ENCODE measurements at regions not wholly inside any gene's neighbourhood (a gene's known extent, or its start where the extent isn't known, plus 50 kb on each side); places are given as distances from the start of the nearest gene placed in this dataset.

DNA sequence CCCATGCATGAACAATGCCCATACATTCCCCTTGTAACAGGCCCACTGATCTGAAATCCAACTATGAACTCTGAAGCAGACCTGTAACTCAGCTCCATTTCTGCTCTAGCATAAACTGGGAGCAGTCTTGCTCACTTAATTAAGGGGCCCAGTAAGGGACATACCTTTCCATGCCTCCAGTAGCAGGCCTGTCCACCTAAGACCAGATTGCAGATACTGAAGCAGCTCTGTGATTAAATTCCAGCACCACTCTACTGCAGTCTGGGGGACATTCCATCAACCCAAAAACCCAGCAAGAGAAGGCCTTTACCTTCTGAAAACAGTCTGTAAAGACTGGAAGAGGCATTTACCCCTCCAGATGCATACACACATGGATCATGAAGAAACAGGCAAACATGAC, 162.0 kb upstream of the NEIL3 start:
- Mint-ChIP-seq H3K4me3 (no peak overlapping the region), H3K36me3 (ENCODE audit: low read depth) (no peaks in the 10 kb centered on the region), H3K9me3 (no peaks in the 10 kb centered on the region), H3K27ac (no peak overlapping the region), H3K27me3 (no peaks in the 10 kb centered on the region), H3K4me1 (ENCODE audit: low read depth) (no peaks in the 10 kb centered on the region)
- intact Hi-C loops (cut with micrococcal nuclease) = no loop called here

DNA sequence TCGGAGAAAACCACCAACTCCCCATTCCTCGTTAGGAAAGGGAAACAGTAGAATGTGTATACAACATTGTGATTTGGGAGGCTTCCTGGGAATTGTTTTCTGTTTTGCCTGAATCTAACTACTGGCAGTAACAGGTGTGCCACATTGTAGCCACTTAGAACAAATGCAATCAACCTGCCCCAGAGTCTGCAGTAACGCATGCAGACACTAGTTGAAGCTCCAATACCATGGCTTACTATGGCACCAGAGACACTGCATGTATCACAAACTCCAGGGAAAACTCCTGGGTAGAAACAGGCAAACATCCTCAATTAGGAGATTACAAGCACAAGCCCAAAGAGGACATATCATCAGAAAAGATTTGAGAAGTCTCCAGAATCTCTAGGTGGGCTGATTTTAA, 154.2 kb upstream of the NEIL3 start:
- Mint-ChIP-seq H3K36me3 (ENCODE audit: low read depth) (no peaks in the 10 kb centered on the region), H3K9me3 (no peaks in the 10 kb centered on the region), H3K27ac (no peak overlapping the region), H3K4me3 (no peak overlapping the region), H3K4me1 (ENCODE audit: low read depth) (no peaks in the 10 kb centered on the region), H3K27me3 (no peaks in the 10 kb centered on the region)
- intact Hi-C loops (cut with micrococcal nuclease) = no loop called here

DNA sequence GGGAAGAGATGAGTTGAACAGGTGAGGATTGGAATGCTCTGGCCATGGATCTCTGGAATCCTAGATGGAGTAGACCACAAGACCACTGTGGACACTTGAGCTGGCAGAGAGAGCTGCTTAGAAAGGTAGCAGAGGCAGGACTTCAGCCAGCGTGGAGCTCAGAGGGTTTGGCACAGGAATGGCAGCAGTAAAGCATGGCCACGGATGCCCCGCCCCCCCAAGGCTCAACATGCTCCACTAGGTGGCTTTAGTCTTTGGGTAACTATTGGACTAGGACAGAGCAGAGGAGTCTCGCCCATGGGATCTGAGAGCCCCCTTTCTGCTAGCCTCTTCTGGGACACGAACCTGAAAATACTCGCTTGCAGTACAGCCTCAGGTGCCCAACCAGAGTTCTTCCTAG, 150.1 kb upstream of the NEIL3 start:
- intact Hi-C loops (cut with micrococcal nuclease) = no loop called here
- Mint-ChIP-seq H3K9me3 (no peaks in the 10 kb centered on the region), H3K4me3 (no peak overlapping the region), H3K27ac (no peak overlapping the region), H3K27me3 (no peaks in the 10 kb centered on the region), H3K4me1 (ENCODE audit: low read depth) (no peaks in the 10 kb centered on the region), H3K36me3 (ENCODE audit: low read depth) (no peaks in the 10 kb centered on the region)

DNA sequence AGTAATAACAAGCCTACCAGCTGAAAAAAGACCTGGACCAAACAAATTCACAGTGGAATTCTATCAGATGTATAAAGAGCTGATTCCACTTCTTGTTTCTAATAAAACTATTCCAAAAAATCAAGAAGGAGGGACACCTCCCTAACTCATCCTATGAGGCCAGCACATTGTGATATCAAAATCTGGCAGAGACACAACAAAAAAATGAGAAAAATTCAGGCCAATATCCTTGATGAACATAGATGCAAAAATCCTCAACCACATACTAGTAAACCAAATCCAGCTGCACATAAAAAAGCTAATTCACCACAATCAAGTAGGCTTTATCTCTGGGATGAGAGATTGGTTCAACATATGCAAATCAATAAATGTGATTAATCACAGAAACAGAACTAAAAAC, 147.9 kb upstream of the NEIL3 start:
- Mint-ChIP-seq H3K36me3 (ENCODE audit: low read depth) (no peaks in the 10 kb centered on the region), H3K9me3 (no peaks in the 10 kb centered on the region), H3K27ac (no peak overlapping the region), H3K4me1 (ENCODE audit: low read depth) (no peaks in the 10 kb centered on the region), H3K27me3 (no peaks in the 10 kb centered on the region), H3K4me3 (no peak overlapping the region)
- intact Hi-C loops (cut with micrococcal nuclease) = no loop called here

DNA sequence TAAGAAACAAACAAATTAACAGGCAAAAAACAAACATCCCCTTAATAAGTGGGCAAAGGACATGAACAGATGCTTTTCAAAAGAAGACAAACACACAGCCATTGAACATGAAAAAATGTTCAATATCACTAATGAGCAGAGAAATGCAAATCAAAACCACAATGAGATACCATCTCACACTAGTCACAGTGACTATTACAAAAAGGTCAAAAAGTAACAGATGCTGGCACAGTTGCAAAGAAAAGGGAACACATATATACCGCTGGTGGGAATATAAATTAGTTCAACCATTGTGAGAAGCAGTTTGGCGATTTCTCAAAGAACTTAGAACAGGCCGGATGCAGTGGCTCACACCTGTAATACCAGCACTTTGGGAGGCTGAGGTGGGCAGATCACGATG, 146.1 kb upstream of the NEIL3 start:
- Mint-ChIP-seq H3K9me3 (no peaks in the 10 kb centered on the region), H3K4me1 (ENCODE audit: low read depth) (no peaks in the 10 kb centered on the region), H3K27ac (no peak overlapping the region), H3K27me3 (no peaks in the 10 kb centered on the region), H3K4me3 (no peak overlapping the region), H3K36me3 (ENCODE audit: low read depth) (no peaks in the 10 kb centered on the region)
- intact Hi-C loops (cut with micrococcal nuclease) = no loop called here

DNA sequence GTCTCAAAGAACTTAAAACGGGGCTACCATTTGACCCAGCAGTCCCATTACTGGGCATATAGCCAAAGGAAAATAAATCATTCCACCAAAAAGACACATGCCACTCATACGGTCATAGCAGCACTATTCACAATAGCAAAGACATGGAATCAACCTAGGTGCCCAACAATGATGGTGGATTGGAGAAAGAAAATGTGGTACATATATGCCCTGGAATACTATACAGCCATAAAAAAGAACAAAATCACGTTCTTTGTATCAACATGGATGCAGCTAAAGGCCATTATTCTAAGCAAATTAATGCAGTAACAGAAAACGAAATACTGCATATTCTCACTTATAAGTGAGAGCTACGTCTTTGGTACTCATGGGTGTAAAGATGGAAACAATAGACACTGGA, 138.1 kb upstream of the NEIL3 start:
- no peak overlapping the region for H3K27ac Mint-ChIP-seq
- intact Hi-C loops (cut with micrococcal nuclease) = no loop called here
- H3K27me3 Mint-ChIP-seq = no peaks in the 10 kb centered on the region
- H3K4me3 Mint-ChIP-seq = no peak overlapping the region
- no peaks in the 10 kb centered on the region for H3K4me1 Mint-ChIP-seq (ENCODE audit: low read depth)
- H3K9me3 Mint-ChIP-seq = no peaks in the 10 kb centered on the region
- H3K36me3 Mint-ChIP-seq (ENCODE audit: low read depth) = no peaks in the 10 kb centered on the region

DNA sequence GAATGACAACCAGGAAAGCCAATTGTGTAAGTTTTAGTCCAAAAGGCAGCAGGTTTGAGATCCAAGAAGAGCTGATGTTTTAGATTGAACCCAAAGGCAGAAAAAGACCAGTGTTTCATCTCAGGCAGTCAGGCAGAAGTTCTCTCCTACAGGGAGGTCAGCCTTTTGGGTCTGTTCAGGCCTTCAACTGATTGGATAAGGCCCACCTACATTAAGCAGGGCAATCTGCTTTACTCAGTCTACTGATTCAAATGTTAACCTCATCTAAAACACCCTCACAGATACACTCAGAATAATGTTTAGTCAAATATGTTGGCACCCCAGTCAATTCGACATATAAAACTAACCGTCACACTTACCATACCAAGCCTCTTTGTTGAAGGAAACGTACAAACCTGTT, 134.2 kb upstream of the NEIL3 start:
- no peaks in the 10 kb centered on the region for H3K4me1 Mint-ChIP-seq (ENCODE audit: low read depth)
- no peak overlapping the region for H3K27ac Mint-ChIP-seq
- H3K4me3 Mint-ChIP-seq = no peak overlapping the region
- H3K27me3 Mint-ChIP-seq = no peaks in the 10 kb centered on the region
- no peaks in the 10 kb centered on the region for H3K9me3 Mint-ChIP-seq
- intact Hi-C loops (cut with micrococcal nuclease) = no loop called here
- no peaks in the 10 kb centered on the region for H3K36me3 Mint-ChIP-seq (ENCODE audit: low read depth)

DNA sequence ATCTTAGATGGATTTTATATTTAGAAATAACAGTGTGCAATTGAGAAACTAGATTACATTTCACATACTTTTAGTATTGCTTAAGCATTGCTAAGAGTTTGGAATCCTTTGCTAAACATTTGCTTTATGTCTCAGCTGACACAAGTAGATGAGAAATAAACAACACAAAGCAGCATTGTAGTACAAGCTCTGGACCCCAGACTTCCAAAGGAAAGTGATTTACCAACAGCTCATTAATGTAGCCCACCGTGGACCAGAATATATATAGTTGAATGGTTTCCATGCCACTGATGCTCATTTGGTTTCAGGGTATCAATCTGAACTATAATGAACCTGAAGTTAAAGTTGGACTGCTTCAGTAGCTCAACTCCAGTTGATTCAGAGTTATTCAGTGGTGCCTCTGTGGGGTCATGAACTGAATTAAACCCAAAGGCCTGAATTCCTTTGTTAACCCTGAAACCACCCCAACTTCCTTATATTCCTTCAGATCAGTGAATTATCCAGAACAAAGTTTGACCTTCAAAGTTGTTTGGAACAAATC, 132.1 kb upstream of the NEIL3 start:
- H3K9me3 Mint-ChIP-seq = no peaks in the 10 kb centered on the region
- H3K4me1 Mint-ChIP-seq (ENCODE audit: low read depth) = no peaks in the 10 kb centered on the region
- no peaks in the 10 kb centered on the region for H3K36me3 Mint-ChIP-seq (ENCODE audit: low read depth)
- H3K27me3 Mint-ChIP-seq = no peaks in the 10 kb centered on the region
- intact Hi-C loops (cut with micrococcal nuclease) = no loop called here
- H3K27ac Mint-ChIP-seq = no peak overlapping the region
- no peak overlapping the region for H3K4me3 Mint-ChIP-seq

DNA sequence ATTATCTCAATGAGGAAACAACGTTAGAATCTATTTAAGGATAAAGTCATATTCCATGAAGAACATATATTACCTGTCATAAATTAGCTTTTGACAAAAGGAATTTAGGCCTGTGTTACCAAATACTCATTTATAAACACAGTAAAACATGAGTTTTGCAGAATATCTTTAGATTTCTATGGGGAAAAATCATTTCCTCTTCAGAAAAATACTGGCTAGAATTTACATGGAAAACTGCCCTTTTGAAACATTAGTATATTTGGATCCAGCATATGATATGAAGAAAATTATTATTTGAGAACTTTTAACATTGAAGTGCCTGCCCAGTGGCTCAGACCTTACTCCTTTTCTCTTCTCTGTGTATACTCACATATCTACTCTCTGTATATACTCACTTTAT, 131.4 kb upstream of the NEIL3 start:
- Mint-ChIP-seq H3K4me1 (ENCODE audit: low read depth) (no peaks in the 10 kb centered on the region), H3K9me3 (no peaks in the 10 kb centered on the region), H3K36me3 (ENCODE audit: low read depth) (no peaks in the 10 kb centered on the region), H3K27me3 (no peaks in the 10 kb centered on the region), H3K4me3 (no peak overlapping the region), H3K27ac (no peak overlapping the region)
- intact Hi-C loops (cut with micrococcal nuclease) = no loop called here

DNA sequence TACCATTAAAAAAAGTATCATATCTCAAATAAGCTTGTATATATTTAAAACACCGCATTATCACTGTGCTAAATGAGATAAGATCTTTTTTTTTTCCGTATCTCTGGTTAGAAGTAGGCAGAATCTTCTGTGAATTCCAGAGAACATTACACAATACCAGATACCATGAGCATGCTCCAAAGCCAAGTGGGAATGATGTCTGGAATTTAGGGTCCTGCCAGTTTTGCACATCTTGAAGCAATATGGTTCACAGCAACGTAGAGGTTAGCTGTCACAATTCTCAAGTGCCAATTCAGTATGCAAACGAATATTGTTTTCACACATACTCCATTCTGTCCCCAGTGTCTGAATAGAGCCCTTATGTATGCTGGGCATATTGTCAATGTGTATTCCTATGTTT, 127.5 kb upstream of the NEIL3 start:
- Mint-ChIP-seq H3K27ac (no peak overlapping the region), H3K9me3 (no peaks in the 10 kb centered on the region), H3K4me1 (ENCODE audit: low read depth) (no peaks in the 10 kb centered on the region), H3K36me3 (ENCODE audit: low read depth) (no peaks in the 10 kb centered on the region), H3K4me3 (no peak overlapping the region), H3K27me3 (no peaks in the 10 kb centered on the region)
- intact Hi-C loops (cut with micrococcal nuclease) = no loop called here

DNA sequence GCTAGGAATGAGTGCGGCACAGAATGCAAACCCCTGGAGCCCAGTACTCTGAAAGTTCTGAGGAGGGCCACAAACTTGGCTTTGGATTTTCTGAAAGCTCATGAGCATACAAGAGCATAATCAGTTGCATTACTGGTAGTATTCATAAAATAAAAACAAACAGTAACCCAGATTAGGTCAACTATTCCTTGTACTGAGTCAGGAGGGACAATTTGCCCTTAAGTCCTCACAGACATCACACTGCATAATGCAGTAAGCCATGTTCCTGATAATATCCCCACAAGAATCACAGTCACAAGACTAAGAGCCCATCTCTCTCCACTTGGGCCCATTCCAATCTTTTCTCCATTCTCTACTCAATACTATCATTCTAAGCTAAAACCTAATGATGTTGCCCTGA, 126.9 kb upstream of the NEIL3 start:
- H3K27me3 Mint-ChIP-seq = no peaks in the 10 kb centered on the region
- H3K36me3 Mint-ChIP-seq (ENCODE audit: low read depth) = no peaks in the 10 kb centered on the region
- no peak overlapping the region for H3K27ac Mint-ChIP-seq
- H3K4me1 Mint-ChIP-seq (ENCODE audit: low read depth) = no peaks in the 10 kb centered on the region
- intact Hi-C loops (cut with micrococcal nuclease) = no loop called here
- H3K4me3 Mint-ChIP-seq = no peak overlapping the region
- no peaks in the 10 kb centered on the region for H3K9me3 Mint-ChIP-seq

DNA sequence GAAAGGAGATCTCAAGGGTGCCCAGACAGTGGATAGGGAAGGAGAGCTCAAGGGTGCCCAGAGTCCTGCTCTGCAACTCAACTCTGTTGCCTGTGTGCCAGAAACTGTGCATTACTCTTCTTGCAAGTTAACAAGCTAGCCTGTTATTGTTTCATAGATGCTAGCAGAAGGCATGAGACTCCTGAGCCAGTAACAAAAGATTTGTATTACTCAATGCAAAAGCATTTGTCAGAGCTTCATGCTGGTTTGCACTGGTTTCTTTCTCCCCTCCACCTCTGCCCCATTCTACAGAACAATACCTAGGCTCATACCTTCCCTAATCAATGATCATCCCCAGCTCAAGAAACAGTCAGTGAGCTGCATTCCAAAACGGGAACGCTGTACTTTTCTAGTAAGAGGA, 124.5 kb upstream of the NEIL3 start:
- Mint-ChIP-seq H3K4me3 (no peak overlapping the region), H3K9me3 (no peaks in the 10 kb centered on the region), H3K36me3 (ENCODE audit: low read depth) (no peaks in the 10 kb centered on the region), H3K27ac (no peak overlapping the region), H3K27me3 (no peaks in the 10 kb centered on the region), H3K4me1 (ENCODE audit: low read depth) (no peaks in the 10 kb centered on the region)
- intact Hi-C loops (cut with micrococcal nuclease) = no loop called here

DNA sequence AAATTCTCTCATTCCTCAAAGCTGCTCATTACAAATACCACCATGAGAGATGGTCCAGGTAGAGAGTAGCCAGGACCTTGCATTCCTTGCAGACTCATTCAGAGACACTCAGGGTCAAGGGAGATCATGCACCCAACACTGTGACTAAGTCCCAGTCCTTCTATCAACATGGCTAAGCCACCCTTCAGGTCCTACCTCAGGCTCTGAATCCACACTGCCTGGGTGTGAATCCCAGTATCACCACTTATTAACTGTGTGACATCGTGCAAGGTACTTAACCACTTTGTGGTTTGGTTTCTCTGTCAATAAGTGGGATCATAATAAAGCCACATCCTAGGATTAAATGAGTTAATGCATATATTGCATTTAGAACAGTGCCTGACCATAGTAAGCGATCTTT, 124.1 kb upstream of the NEIL3 start:
- Mint-ChIP-seq H3K27me3 (no peaks in the 10 kb centered on the region), H3K4me1 (ENCODE audit: low read depth) (no peaks in the 10 kb centered on the region), H3K4me3 (no peak overlapping the region), H3K27ac (no peak overlapping the region), H3K9me3 (no peaks in the 10 kb centered on the region), H3K36me3 (ENCODE audit: low read depth) (no peaks in the 10 kb centered on the region)
- intact Hi-C loops (cut with micrococcal nuclease) = no loop called here

DNA sequence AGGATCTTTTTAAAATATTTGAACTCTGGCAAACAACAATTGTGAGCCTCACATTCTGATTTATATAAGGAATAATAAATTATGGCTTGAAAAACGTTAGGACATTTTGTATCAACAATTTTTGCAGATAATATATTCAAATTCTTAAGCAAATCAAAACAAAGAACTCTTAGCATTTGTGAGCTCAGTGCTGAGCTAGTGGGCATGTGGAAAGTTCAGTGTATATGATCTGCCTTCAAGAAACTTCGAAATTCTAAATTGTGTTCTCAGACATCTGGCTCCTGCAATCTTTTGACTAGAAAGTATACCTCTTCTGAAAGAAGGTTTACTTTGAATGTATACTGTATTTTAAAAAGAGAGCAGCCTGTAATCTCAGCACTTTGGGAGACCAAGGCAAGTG, 122.3 kb upstream of the NEIL3 start:
- intact Hi-C loops (cut with micrococcal nuclease) = no loop called here
- Mint-ChIP-seq H3K36me3 (ENCODE audit: low read depth) (no peaks in the 10 kb centered on the region), H3K9me3 (no peaks in the 10 kb centered on the region), H3K27ac (no peak overlapping the region), H3K4me1 (ENCODE audit: low read depth) (no peaks in the 10 kb centered on the region), H3K4me3 (no peak overlapping the region), H3K27me3 (no peaks in the 10 kb centered on the region)

DNA sequence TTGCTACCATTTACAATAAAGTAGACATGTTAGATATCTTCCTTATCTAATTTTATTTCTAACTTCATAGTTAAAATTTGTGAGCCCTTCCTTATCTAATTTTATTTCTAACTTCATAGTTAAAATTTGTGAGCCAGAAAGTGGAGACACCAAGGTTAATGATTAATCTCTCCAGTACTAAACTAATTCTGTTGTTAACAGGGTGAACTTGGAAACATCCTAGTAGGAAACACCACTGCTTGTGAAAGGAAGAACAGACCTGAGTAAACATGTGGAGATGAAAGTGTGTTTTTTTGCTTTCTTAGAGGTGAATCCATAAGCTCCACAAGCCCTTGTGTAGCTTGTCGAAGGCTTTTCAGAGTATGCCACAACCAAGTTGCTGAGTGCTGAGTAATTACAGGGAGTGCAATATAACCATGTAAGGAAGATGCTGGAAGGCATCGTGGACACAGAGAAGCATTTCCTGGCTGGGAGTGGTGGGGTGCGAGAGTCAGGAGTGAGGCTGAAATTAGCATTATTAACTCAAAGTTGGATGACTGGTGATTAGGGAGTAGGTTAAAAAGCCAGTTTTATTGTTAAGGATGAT, 118.6 kb upstream of the NEIL3 start:
- intact Hi-C loops (cut with micrococcal nuclease) = no loop called here
- Mint-ChIP-seq H3K4me3 (no peak overlapping the region), H3K27me3 (no peaks in the 10 kb centered on the region), H3K36me3 (ENCODE audit: low read depth) (no peaks in the 10 kb centered on the region), H3K4me1 (ENCODE audit: low read depth) (no peaks in the 10 kb centered on the region), H3K27ac (no peak overlapping the region), H3K9me3 (no peaks in the 10 kb centered on the region)
